ENCODE measurements at regions not wholly inside any gene's neighbourhood (a gene's known extent, or its start where the extent isn't known, plus 50 kb on each side); places are given as distances from the start of the nearest gene placed in this dataset.

GRCh38 chr15:60057554-60057953 is 53.4 kb downstream of the FOXB1 start:
- no peak for DNase-seq

- DNase-seq: no peak
Measured at GRCh38 chr15:60059186-60059585, 55.1 kb downstream of the FOXB1 start.

GRCh38 chr15:60061758-60062157 is 57.6 kb downstream of the FOXB1 start:
- DNase-seq: no peak

GRCh38 chr15:60062826-60063225 is 58.7 kb downstream of the FOXB1 start:
- no peak for DNase-seq

- DNase-seq: no peak
Measured at GRCh38 chr15:60065951-60066350, 61.8 kb downstream of the FOXB1 start.

- no peak for DNase-seq
Measured at GRCh38 chr15:60070838-60071493, 66.9 kb downstream of the FOXB1 start.

- no peak for DNase-seq
Measured at GRCh38 chr15:60072826-60073465, 68.8 kb downstream of the FOXB1 start.

- DNase-seq: no peak
Measured at GRCh38 chr15:60073466-60073840, 69.3 kb downstream of the FOXB1 start.

GRCh38 chr15:60074181-60074885 is 70.2 kb downstream of the FOXB1 start:
- no peak for DNase-seq

GRCh38 chr15:60076045-60076444 is 71.9 kb downstream of the FOXB1 start:
- DNase-seq: no peak

GRCh38 chr15:60076582-60077276 is 72.6 kb downstream of the FOXB1 start:
- DNase-seq: no peak

GRCh38 chr15:60077581-60078359 is 73.7 kb downstream of the FOXB1 start:
- no peak for DNase-seq

GRCh38 chr15:60079210-60079609 is 75.1 kb downstream of the FOXB1 start:
- no peak for DNase-seq

- no peak for DNase-seq
Measured at GRCh38 chr15:60081976-60082375, 77.9 kb downstream of the FOXB1 start.

GRCh38 chr15:60083318-60083717 is 79.2 kb downstream of the FOXB1 start:
- no peak for DNase-seq

GRCh38 chr15:60086681-60087429 is 82.7 kb downstream of the FOXB1 start:
- DNase-seq: no peak

- no peak for DNase-seq
Measured at GRCh38 chr15:60087561-60087960, 83.5 kb downstream of the FOXB1 start.

- no peak for DNase-seq
Measured at GRCh38 chr15:60090747-60091146, 86.6 kb downstream of the FOXB1 start.

GRCh38 chr15:60091157-60091556 is 87.0 kb downstream of the FOXB1 start:
- DNase-seq: peak in 2 of 14 donors; percentile 12 to 58

- DNase-seq: no peak
Measured at GRCh38 chr15:60091911-60092310, 87.8 kb downstream of the FOXB1 start.

- peak in 2 of 14 donors; percentile 10 to 20 for DNase-seq
Measured at GRCh38 chr15:60093273-60094067, 89.4 kb downstream of the FOXB1 start.

Measured in C1 segment of cervical spinal cord (tissue), 14 donors.